ENCODE measurements at regions not wholly inside any gene's neighbourhood (a gene's known extent, or its start where the extent isn't known, plus 50 kb on each side); places are given as distances from the start of the nearest gene placed in this dataset.

DNA sequence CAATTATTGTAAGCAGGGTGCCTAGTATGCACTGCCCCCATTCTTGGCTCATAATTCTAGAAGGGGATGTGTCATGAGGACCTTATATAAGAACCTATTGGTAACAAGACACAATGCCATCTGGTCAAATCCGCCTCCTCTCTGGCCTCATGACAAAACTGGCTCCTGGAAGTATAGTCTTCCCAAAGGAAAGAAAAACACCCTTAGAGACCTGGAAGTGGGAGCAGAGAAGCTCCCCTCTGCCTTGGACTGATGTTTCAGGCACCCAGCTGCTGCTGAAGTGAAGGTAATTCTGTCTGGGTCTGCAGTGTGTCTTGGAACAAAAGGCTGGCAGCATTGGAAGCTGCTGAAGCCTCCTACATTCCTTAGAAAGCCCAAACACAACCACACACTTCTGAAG is 107.2 kb upstream of the CLSTN2 start:
- no peak for TF ChIP-seq REST (IDR thresholded peaks at IDR 0.05; ENCODE audit: insufficient replicate concordance, low read depth)
- no peak for TF ChIP-seq GABPA (IDR thresholded peaks at IDR 0.05; ENCODE audit: low read depth)
- no peak for TF ChIP-seq SPI1 (IDR thresholded peaks at IDR 0.05; ENCODE audit: borderline replicate concordance, low read depth)
- TF ChIP-seq, protein P1, sequence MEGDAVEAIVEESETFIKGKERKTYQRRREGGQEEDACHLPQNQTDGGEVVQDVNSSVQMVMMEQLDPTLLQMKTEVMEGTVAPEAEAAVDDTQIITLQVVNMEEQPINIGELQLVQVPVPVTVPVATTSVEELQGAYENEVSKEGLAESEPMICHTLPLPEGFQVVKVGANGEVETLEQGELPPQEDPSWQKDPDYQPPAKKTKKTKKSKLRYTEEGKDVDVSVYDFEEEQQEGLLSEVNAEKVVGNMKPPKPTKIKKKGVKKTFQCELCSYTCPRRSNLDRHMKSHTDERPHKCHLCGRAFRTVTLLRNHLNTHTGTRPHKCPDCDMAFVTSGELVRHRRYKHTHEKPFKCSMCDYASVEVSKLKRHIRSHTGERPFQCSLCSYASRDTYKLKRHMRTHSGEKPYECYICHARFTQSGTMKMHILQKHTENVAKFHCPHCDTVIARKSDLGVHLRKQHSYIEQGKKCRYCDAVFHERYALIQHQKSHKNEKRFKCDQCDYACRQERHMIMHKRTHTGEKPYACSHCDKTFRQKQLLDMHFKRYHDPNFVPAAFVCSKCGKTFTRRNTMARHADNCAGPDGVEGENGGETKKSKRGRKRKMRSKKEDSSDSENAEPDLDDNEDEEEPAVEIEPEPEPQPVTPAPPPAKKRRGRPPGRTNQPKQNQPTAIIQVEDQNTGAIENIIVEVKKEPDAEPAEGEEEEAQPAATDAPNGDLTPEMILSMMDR (IDR thresholded peaks at IDR 0.05; ENCODE audit: insufficient read depth, low read length), result no peak

Measured in HL-60 (cell line).